GM18499 (cell line): ENCODE measurements at regions not wholly inside any gene's neighbourhood (a gene's known extent, or its start where the extent isn't known, plus 50 kb on each side); places are given as distances from the start of the nearest gene placed in this dataset.
"Not testable (repeated sequence)": the region's sequence is repeated elsewhere in the genome, so short reads cannot be mapped to it uniquely, and the experiment has no call there.

ENCODE experiments used
- ATAC-seq: cut with Tn5 transposase; IDR thresholded peaks from one replicate; pipeline ENCODE4 v1.9.1; 2021; ENCODE audit warnings: moderate number of reproducible peaks; ENCODE audit not compliant: insufficient read depth, unreplicated experiment

- no peak for ATAC-seq
Measured at GRCh38 chr1:195173753-195174152, 1434.5 kb downstream of the KCNT2 start.

GRCh38 chr1:195159795-195160194 is 1448.4 kb downstream of the KCNT2 start:
- ATAC-seq: not testable (repeated sequence)

GRCh38 chr1:195158091-195158490 is 1450.1 kb downstream of the KCNT2 start:
- no peak for ATAC-seq

- no peak for ATAC-seq
Measured at GRCh38 chr1:195153107-195153506, 1455.1 kb downstream of the KCNT2 start.

- ATAC-seq: no peak
Measured at GRCh38 chr1:195150768-195151167, 1457.5 kb downstream of the KCNT2 start.

- ATAC-seq: no peak
Measured at GRCh38 chr1:195141294-195141693, 1466.9 kb downstream of the KCNT2 start.

GRCh38 chr1:195130598-195130997 is 1477.6 kb downstream of the KCNT2 start:
- ATAC-seq: no peak

- no peak for ATAC-seq
Measured at GRCh38 chr1:195122497-195122896, 1485.7 kb downstream of the KCNT2 start.

- no peak for ATAC-seq
Measured at GRCh38 chr1:195113471-195113870, 1494.8 kb downstream of the KCNT2 start.

- no peak for ATAC-seq
Measured at GRCh38 chr1:195105773-195106172, 1502.5 kb downstream of the KCNT2 start.

GRCh38 chr1:195105281-195105680 is 1503.0 kb downstream of the KCNT2 start:
- ATAC-seq: no peak

GRCh38 chr1:195097316-195097715 is 1510.9 kb downstream of the KCNT2 start:
- ATAC-seq: no peak

GRCh38 chr1:195096051-195096521 is 1512.2 kb downstream of the KCNT2 start:
- ATAC-seq: no peak

- no peak for ATAC-seq
Measured at GRCh38 chr1:195085196-195085595, 1523.0 kb downstream of the KCNT2 start.

GRCh38 chr1:195082183-195082582 is 1526.1 kb downstream of the KCNT2 start:
- ATAC-seq: no peak

GRCh38 chr1:195076682-195077081 is 1531.6 kb downstream of the KCNT2 start:
- ATAC-seq: no peak

GRCh38 chr1:195075973-195076372 is 1532.3 kb downstream of the KCNT2 start:
- ATAC-seq: no peak

GRCh38 chr1:195071461-195071860 is 1536.8 kb downstream of the KCNT2 start:
- no peak for ATAC-seq

GRCh38 chr1:195065437-195065836 is 1542.8 kb downstream of the KCNT2 start:
- ATAC-seq: no peak

- no peak for ATAC-seq
Measured at GRCh38 chr1:195064358-195064757, 1543.9 kb downstream of the KCNT2 start.

GRCh38 chr1:195054217-195054687 is 1554.0 kb downstream of the KCNT2 start:
- ATAC-seq: no peak

- ATAC-seq: no peak
Measured at GRCh38 chr1:195053478-195053877, 1554.8 kb downstream of the KCNT2 start.

GRCh38 chr1:195047772-195048171 is 1560.5 kb downstream of the KCNT2 start:
- ATAC-seq: no peak
